Gastrocnemius medialis (tissue), 4 donors: ENCODE measurements at regions not wholly inside any gene's neighbourhood (a gene's known extent, or its start where the extent isn't known, plus 50 kb on each side); places are given as distances from the start of the nearest gene placed in this dataset.

Source experiments
- ATAC-seq, 2 donors: fragments of 150-250 bp; one replicate each; pipeline ENCODE4 v1.9.1; 2016
- DNase-seq, 2 donors: peaks; one replicate each; pipeline ENCODE4 v3.0.0-alpha.2; 2019
- H3K27ac ChIP-seq, 4 donors: fragments of 200-600 bp; sonication (generic); 1 replicate in 1 of 4; 2 replicates in 3 of 4; pipeline ENCODE4 v1.5.1; 2016 to 2018; ENCODE audit warnings: mild to moderate bottlenecking in 2 of 4, moderate library complexity in 1 of 4
- H3K27me3 ChIP-seq, 3 donors: fragments of 200-600 bp; sonication (generic) in 2 of 3; 1 replicate in 1 of 3; 2 replicates in 2 of 3; pipeline versions ENCODE4 v1.5.1 to v1.6.0; 2016 to 2019; ENCODE audit warnings: mild to moderate bottlenecking in 1 of 3, moderate library complexity in 1 of 3
- H3K36me3 ChIP-seq, 2 donors: fragments of 200-600 bp; sonication (generic) in 1 of 2; one replicate each; pipeline ENCODE4 v1.5.1; 2017 to 2018
- H3K4me1 ChIP-seq, 2 donors: fragments of 200-600 bp; sonication (generic) in 1 of 2; one replicate each; pipeline ENCODE4 v1.5.1; 2016 to 2017; ENCODE audit warnings: mild to moderate bottlenecking in 2 of 2
- H3K4me3 ChIP-seq, 4 donors: fragments of 200-600 bp; sonication (generic) in 3 of 4; 1 replicate in 1 of 4; 2 replicates in 3 of 4; pipeline ENCODE4 v1.5.1; 2016 to 2019; ENCODE audit warnings: mild to moderate bottlenecking in 2 of 4
- H3K9me3 ChIP-seq, 3 donors: fragments of 200-600 bp; sonication (generic) in 2 of 3; 1 replicate in 1 of 3; 2 replicates in 2 of 3; pipeline ENCODE4 v1.5.1; 2016 to 2019
- POLR2A ChIP-seq, 2 donors: fragments of 450-650 bp; IDR thresholded peaks; one replicate each; pipeline ENCODE4 v1.6.1; 2017; ENCODE audit warnings: antibody characterized with exemption in 2 of 2, mild to moderate bottlenecking in 2 of 2, moderate library complexity in 2 of 2
- in situ Hi-C, 4 donors: fragments of 200-750 bp; cut with MboI; loops; one replicate each; pipeline versions ENCODE4 v1.15.0 to v1.8.0; 2017; ENCODE audit warnings: low sequenced_read_pairs in 4 of 4
- intact Hi-C: fragments of 100-400 bp; cut with DNase I; formaldehyde crosslinking; loops from one replicate; pipeline ENCODE4 v1.15.1; 2023; ENCODE audit warnings: low total_unique reads
- TF ChIP-seq, protein P1 (sequence below), 5 experiments: fragments of 450-650 bp in 3 of 5; fragments of 200-600 bp in 2 of 5; sonication (generic) in 2 of 5; IDR thresholded peaks in 4 of 5; conservative IDR thresholded peaks in 1 of 5; 1 replicate in 4 of 5; 2 replicates in 1 of 5; pipeline ENCODE4 v1.5.1; 2016 to 2019; ENCODE audit warnings: antibody characterized with exemption in 5 of 5, mild to moderate bottlenecking in 3 of 5, moderate library complexity in 3 of 5

DNA sequence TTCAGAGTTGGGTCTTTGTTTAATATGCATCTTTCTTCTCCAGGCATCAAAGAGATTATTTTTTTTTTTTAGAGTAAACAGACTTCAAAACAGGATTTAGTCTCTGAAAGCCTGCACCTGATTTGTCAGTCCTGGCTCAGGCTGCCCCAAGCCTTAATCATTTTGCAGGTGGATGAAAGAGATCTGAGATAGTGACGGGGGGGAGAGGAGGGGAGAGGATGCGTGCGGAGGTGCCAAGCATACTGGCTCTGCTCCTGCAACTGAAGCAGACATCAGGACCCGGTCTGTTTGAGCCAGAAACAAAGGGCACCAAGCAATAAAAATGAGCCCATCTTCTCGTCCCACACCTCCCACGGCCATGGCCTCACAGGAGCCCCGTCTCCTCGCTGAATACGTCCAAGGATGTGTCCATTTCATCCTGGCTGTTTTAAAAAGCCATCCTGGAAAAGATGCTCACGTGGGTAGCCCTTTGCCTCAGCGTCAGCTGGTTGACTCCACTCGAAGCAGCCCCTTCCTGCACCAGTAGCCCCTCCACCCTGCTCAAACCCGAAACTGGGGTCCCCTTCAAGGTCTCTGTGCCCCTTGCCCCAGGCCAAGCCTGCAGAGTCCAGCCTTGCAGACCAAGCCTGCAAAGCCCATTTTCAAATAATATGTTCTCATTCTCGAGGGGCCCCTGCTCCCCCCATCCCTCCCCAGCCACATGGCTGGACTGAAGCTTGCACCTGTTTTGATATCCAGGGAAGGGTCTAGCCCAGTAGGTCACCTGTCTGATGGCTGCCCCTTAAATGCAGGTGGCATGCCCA lies 84.8 kb upstream of the TNRC6C start:
- no peak overlapping the region for H3K4me3 ChIP-seq
- TF ChIP-seq POLR2A (IDR thresholded peaks at IDR 0.05) = no peak
- TF ChIP-seq, protein P1, sequence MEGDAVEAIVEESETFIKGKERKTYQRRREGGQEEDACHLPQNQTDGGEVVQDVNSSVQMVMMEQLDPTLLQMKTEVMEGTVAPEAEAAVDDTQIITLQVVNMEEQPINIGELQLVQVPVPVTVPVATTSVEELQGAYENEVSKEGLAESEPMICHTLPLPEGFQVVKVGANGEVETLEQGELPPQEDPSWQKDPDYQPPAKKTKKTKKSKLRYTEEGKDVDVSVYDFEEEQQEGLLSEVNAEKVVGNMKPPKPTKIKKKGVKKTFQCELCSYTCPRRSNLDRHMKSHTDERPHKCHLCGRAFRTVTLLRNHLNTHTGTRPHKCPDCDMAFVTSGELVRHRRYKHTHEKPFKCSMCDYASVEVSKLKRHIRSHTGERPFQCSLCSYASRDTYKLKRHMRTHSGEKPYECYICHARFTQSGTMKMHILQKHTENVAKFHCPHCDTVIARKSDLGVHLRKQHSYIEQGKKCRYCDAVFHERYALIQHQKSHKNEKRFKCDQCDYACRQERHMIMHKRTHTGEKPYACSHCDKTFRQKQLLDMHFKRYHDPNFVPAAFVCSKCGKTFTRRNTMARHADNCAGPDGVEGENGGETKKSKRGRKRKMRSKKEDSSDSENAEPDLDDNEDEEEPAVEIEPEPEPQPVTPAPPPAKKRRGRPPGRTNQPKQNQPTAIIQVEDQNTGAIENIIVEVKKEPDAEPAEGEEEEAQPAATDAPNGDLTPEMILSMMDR (IDR thresholded peaks at IDR 0.05 in 4 of 5, conservative IDR thresholded peaks at IDR 0.05 in 1 of 5) = no peak
- H3K27ac ChIP-seq = no peak overlapping the region
- H3K27me3 ChIP-seq = no peaks in the 10 kb centered on the region
- H3K9me3 ChIP-seq = no peaks in the 10 kb centered on the region
- no peak for DNase-seq
- no peak for ATAC-seq
- in situ Hi-C loops = no loop called here
- intact Hi-C loops = no loop called here
- H3K4me1 ChIP-seq = no peaks in the 10 kb centered on the region
- H3K36me3 ChIP-seq = no peaks in the 10 kb centered on the region

DNA sequence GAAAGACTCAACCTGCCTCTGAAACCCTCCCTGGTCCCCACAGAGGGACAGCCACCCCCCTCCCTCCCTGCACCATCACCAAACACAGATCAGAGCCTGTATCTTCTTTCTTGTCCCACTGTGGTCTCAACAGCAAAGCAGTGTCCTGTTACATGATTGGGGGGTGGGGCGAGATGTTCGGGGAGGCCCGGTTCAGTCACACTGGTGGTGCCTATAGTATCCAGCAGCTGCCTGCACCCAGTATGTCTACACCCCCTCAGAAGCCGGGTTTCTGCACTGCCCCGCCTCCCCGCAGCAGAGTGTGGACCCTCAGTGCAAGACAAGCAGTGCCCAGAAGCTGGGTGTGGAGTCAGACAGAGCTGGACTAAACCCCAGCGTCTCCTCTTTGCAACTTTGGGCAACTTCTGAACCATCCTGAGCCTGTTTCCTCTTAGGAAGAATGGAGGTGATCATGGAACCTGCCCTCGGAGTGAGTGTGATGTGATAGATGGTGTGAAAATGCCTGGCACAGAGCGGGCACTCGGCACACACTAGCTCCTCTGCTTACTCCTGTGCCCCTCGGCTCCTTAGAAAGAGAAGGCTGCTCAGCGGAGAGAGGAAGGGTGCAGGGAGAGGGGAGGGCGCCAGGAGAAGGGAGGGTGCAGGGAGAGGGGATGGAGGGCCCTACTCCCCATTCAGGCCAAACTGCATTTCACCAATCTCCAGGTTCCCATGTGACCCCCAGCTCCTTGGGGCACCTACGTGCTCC lies 84.0 kb upstream of the TNRC6C start:
- H3K4me3 ChIP-seq = no peak overlapping the region
- TF ChIP-seq, protein P1 (IDR thresholded peaks at IDR 0.05 in 4 of 5, conservative IDR thresholded peaks at IDR 0.05 in 1 of 5) = no peak
- no peak for TF ChIP-seq POLR2A (IDR thresholded peaks at IDR 0.05)
- no peaks in the 10 kb centered on the region for H3K36me3 ChIP-seq
- no peak overlapping the region for H3K27ac ChIP-seq
- in situ Hi-C loops (no loop called here), intact Hi-C loops (no loop called here)
- no peaks in the 10 kb centered on the region for H3K9me3 ChIP-seq
- H3K4me1 ChIP-seq = no peaks in the 10 kb centered on the region
- ATAC-seq (no peak), DNase-seq (no peak)
- no peaks in the 10 kb centered on the region for H3K27me3 ChIP-seq

DNA sequence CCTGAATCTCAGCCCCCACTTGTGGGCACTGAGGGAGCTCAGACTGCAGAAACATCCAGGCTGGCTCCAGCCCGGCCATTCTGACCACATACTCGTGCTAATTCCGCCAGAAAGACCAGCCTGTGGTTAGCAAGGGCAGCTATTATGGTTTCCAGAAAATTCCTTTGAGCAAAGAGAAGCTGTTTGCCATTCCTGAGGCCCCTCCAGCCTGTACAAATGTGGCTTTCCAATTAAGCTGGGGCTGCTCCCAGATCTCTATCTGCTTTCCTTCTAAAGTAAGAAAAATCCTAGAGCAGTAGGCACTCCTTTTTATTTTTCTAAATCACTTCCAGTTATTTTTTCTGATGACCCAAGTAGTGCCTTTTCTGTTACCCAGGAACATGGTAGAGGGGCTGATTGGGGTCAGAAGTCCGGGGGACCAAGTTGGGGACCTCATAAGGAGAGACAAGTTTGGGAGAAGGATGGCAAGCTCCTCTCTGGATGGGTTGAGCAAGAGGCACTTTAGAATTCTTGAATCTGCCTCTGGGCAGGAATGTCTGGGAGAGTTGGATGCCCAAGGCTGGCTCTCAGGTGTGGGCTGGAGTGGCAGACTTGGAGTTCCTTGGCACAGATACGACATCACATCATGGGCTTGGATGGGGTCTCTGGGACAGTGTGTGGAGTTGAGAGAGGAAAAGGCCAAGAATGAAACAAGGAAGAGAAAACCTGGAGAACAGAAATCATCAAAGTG lies 83.3 kb upstream of the TNRC6C start:
- DNase-seq (no peak), ATAC-seq (no peak)
- Histone ChIP-seq H3K4me3 (no peak overlapping the region), H3K36me3 (no peaks in the 10 kb centered on the region), H3K27me3 (no peaks in the 10 kb centered on the region), H3K27ac (no peak overlapping the region), H3K9me3 (no peaks in the 10 kb centered on the region), H3K4me1 (no peaks in the 10 kb centered on the region)
- TF ChIP-seq, protein P1 (IDR thresholded peaks at IDR 0.05 in 4 of 5, conservative IDR thresholded peaks at IDR 0.05 in 1 of 5) = no peak
- no peak for TF ChIP-seq POLR2A (IDR thresholded peaks at IDR 0.05)
- in situ Hi-C loops = no loop called here
- intact Hi-C loops = no loop called here

DNA sequence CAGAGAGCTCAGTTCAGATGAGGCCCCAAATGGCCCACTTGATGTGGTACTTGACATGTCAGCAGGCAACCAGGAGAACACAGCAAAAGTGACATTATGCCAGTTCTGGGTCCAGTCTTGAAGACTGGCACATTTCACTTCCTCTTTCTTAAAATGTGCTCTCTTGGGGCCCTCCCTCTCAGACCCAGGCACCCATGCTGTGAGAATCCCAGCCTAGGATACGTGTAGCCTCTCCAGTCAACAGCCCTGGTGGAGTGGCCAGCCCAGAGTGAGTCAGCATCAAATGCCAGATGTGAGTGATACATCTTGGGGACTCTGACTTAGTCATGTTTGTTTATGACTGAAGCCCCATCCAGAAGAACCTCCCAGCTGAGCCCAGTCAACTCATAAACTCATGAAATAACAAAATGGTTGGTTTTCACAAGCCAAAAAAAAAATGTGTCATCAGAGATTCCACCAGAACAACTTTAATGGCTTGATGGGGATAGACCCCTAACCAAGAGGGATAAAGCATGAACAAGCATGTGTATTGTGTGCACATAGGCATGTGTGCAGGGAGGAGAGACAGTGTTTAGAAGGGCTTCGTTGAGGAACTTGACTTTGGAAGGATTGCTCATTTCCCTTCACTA lies 82.5 kb upstream of the TNRC6C start:
- no peaks in the 10 kb centered on the region for H3K9me3 ChIP-seq
- DNase-seq = no peak

More for the DNA sequence above, 82.5 kb upstream of the TNRC6C start:
- ATAC-seq = no peak
- no peaks in the 10 kb centered on the region for H3K36me3 ChIP-seq
- H3K27me3 ChIP-seq = no peaks in the 10 kb centered on the region
- H3K4me1 ChIP-seq = peaks cover under 1 to 6% of the 10 kb centered on the region in 2 donors
- H3K4me3 ChIP-seq = no peak overlapping the region
- H3K27ac ChIP-seq = no peak overlapping the region
- in situ Hi-C loops = no loop called here
- TF ChIP-seq POLR2A (IDR thresholded peaks at IDR 0.05) = no peak
- TF ChIP-seq, protein P1 (IDR thresholded peaks at IDR 0.05 in 4 of 5, conservative IDR thresholded peaks at IDR 0.05 in 1 of 5) = no peak
- intact Hi-C loops = no loop called here
